Osteoblast (primary cell): ENCODE measurements at regions not wholly inside any gene's neighbourhood (a gene's known extent, or its start where the extent isn't known, plus 50 kb on each side); places are given as distances from the start of the nearest gene placed in this dataset.

Source experiments
- DNase-seq: peaks from one replicate; pipeline ENCODE4 v3.0.0; 2011; ENCODE audit warnings: low spot score, mixed read lengths; ENCODE audit not compliant: insufficient read length; ENCODE audit errors: missing footprints
- H2AFZ ChIP-seq: 2 replicates; pipeline ENCODE4 v1.6.0; 2011; ENCODE audit warnings: mild to moderate bottlenecking, low read length
- H3K27ac ChIP-seq: 2 replicates; pipeline ENCODE4 v1.5.1; 2011; ENCODE audit warnings: mild to moderate bottlenecking, low read depth, low read length, moderate library complexity
- H3K27me3 ChIP-seq: 2 replicates; pipeline ENCODE4 v1.6.0; 2012; ENCODE audit warnings: mild to moderate bottlenecking, control low read depth, inconsistent platforms, low read length, moderate library complexity; ENCODE audit not compliant: insufficient read depth
- H3K36me3 ChIP-seq: 2 replicates; pipeline ENCODE4 v1.5.1; 2011; ENCODE audit warnings: mild to moderate bottlenecking, low read length, control low read depth, moderate library complexity; ENCODE audit not compliant: insufficient read depth
- H3K4me1 ChIP-seq: 2 replicates; pipeline ENCODE4 v1.5.1; 2011; ENCODE audit warnings: mild to moderate bottlenecking, low read length, control low read depth, moderate library complexity; ENCODE audit not compliant: insufficient read depth
- H3K4me2 ChIP-seq: 2 replicates; pipeline ENCODE4 v1.6.0; 2011; ENCODE audit warnings: mild to moderate bottlenecking, low read length; ENCODE audit not compliant: insufficient read depth
- H3K4me3 ChIP-seq: fragments of 200-600 bp; sonication (generic); 3 replicates; pipeline ENCODE4 v1.5.1; 2012; ENCODE audit warnings: mild to moderate bottlenecking, low read length, inconsistent platforms; ENCODE audit not compliant: insufficient read depth
- H3K79me2 ChIP-seq: 2 replicates; pipeline ENCODE4 v1.6.0; 2012; ENCODE audit warnings: mild to moderate bottlenecking, low read length, control low read depth, inconsistent platforms; ENCODE audit not compliant: insufficient read depth
- H3K9me3 ChIP-seq: 2 replicates; pipeline ENCODE4 v1.5.1; 2011; ENCODE audit warnings: low read depth, low read length, control low read depth
- H4K20me1 ChIP-seq: 2 replicates; pipeline ENCODE4 v1.6.0; 2012; ENCODE audit warnings: mild to moderate bottlenecking, low read length, control low read depth; ENCODE audit not compliant: insufficient read depth
- TF ChIP-seq, protein P1 (sequence below): IDR thresholded peaks from 2 replicates; pipeline ENCODE4 v1.5.1; 2011; ENCODE audit warnings: mild to moderate bottlenecking, low read depth, low read length, moderate library complexity; ENCODE audit errors: extremely low read depth

DNA sequence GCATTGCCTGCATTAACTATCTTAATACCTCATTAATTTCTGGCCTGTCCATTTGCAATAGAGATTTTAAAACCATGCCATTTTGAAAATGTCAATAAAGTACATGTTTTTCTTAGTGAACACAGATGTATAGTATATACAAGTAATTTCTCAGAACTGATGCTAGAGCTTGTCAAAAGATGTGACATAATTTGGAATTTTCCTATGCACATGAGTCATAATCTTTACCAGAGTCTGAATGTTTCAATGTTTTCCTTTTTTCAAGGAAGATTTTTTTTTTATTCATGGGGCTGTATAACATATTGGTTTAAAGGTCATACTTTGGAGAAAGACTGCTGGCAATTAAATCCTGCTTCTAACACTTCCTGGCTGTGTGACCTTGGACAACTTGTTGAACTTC, 1347.5 kb upstream of the ADGRB3 start:
- no peak overlapping the region for H3K4me2 ChIP-seq
- no peak overlapping the region for H3K4me3 ChIP-seq
- no peak overlapping the region for H3K27ac ChIP-seq
- H2AFZ ChIP-seq = no peak overlapping the region
- no peaks in the 10 kb centered on the region for H3K27me3 ChIP-seq
- no peaks in the 10 kb centered on the region for H4K20me1 ChIP-seq
- H3K4me1 ChIP-seq = no peaks in the 10 kb centered on the region
- no peaks in the 10 kb centered on the region for H3K9me3 ChIP-seq
- DNase-seq = no peak
- H3K79me2 ChIP-seq = no peaks in the 10 kb centered on the region
- no peaks in the 10 kb centered on the region for H3K36me3 ChIP-seq
- TF ChIP-seq, protein P1, sequence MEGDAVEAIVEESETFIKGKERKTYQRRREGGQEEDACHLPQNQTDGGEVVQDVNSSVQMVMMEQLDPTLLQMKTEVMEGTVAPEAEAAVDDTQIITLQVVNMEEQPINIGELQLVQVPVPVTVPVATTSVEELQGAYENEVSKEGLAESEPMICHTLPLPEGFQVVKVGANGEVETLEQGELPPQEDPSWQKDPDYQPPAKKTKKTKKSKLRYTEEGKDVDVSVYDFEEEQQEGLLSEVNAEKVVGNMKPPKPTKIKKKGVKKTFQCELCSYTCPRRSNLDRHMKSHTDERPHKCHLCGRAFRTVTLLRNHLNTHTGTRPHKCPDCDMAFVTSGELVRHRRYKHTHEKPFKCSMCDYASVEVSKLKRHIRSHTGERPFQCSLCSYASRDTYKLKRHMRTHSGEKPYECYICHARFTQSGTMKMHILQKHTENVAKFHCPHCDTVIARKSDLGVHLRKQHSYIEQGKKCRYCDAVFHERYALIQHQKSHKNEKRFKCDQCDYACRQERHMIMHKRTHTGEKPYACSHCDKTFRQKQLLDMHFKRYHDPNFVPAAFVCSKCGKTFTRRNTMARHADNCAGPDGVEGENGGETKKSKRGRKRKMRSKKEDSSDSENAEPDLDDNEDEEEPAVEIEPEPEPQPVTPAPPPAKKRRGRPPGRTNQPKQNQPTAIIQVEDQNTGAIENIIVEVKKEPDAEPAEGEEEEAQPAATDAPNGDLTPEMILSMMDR = no peak

DNA sequence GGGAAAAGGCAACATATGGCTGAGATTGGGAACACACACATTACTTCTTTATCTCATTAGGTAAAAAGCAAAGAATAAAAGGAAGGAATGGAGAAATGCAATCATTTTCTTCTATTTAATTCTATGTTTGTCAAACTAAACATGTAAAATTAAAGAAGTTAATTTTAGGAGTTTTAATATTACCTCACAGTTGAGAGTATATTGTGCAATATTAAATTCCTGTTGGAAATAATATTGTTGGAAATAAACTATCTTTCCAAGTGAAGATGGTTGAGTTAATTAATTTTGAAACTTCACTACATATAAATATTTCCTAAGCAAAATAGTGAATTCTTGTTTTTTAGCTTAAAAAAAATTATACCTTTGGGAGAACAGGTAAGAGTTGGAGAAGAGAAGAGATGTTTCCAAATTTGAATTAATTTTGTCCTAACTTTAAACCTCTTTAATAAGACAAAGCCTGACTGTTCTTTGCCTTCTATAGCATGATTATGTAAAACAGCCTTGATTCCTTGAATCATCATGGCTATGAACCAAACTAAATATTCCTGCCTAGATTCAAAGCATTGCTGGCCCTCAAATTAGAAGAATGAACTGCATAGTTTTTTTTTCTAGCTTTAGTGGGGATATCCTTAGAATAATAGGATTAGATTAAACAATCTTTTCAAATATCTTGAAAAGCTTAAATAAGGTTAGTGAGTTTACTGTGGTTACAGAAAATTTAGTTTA, 1349.1 kb upstream of the ADGRB3 start:
- H4K20me1 ChIP-seq = no peaks in the 10 kb centered on the region
- H3K27ac ChIP-seq = no peak overlapping the region
- DNase-seq = no peak
- no peaks in the 10 kb centered on the region for H3K79me2 ChIP-seq
- H3K4me3 ChIP-seq = no peak overlapping the region
- H3K27me3 ChIP-seq = no peaks in the 10 kb centered on the region
- H3K9me3 ChIP-seq = no peaks in the 10 kb centered on the region
- H3K36me3 ChIP-seq = no peaks in the 10 kb centered on the region
- H2AFZ ChIP-seq = no peak overlapping the region
- no peak overlapping the region for H3K4me2 ChIP-seq
- H3K4me1 ChIP-seq = no peaks in the 10 kb centered on the region
- TF ChIP-seq, protein P1 = no peak

DNA sequence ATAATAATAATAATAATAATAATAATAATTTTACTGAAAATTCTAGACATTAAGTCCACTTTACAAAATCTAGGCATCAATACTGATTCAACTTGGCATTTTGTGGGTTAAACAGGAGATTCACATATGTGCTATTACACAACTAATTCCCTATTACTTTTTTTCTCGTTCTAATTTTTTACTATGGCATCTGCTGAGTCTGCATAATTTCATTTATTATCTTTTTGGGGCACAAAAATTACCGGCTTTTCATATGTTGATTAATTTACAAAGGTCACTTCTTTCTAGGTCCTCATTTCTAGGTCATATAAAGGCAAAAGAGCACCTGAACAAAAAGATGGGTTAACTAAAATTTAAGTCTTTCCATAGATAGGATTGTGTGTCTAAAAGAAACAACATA, 1357.8 kb upstream of the ADGRB3 start:
- no peak for DNase-seq
- Histone ChIP-seq H3K4me2 (no peak overlapping the region), H3K4me1 (no peaks in the 10 kb centered on the region), H3K79me2 (no peaks in the 10 kb centered on the region), H4K20me1 (no peaks in the 10 kb centered on the region), H3K9me3 (no peaks in the 10 kb centered on the region), H3K27me3 (no peaks in the 10 kb centered on the region), H3K36me3 (no peaks in the 10 kb centered on the region), H2AFZ (no peak overlapping the region), H3K27ac (no peak overlapping the region), H3K4me3 (no peak overlapping the region)
- TF ChIP-seq, protein P1 = no peak

DNA sequence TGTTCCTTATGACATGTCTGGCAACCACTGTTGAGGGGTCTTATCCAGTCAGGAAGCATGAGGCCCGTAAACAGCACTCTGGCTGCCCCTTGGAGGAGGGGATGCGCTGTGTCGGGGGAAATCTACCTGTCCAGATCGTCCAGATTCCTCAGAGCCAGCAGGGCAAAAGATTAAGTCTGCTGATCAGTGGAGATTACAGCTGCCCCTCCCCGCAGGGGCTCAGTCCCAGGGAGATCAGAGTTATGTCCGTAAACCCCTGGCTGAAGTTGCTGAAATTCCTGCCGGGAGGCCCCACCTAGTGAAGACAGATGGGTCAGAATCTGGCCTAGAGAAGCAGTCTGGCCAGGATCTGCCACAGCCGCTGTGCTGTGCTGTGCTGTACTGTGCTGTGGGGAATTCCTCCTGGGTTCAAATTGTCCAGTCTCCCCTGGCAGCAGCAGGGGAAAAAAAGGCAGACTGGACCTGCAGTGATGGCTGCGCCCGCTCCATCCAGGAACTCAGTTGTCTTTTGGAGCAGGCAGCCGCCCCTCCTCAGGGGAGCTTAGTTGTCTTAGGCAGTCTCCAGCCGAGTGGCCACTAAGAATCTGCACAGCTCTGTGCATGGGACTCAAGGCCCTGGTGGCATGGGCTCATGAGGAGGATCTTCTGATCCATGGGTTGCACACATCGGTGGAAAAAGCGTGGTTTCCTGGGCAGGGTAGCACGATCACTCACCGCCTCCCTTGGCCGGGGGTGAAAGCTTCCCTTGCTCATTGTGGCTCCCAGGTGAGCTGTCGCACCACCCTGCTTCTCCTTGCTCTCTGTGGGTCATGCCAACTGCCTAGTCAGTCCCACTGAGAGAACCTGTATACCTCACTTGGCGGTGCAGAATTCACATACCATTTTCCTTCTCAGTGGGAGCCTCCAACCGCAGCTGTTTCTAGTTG, 1368.8 kb upstream of the ADGRB3 start:
- H3K4me3 ChIP-seq = no peak overlapping the region
- H3K27ac ChIP-seq = no peak overlapping the region
- no peaks in the 10 kb centered on the region for H3K4me1 ChIP-seq
- no peaks in the 10 kb centered on the region for H3K9me3 ChIP-seq
- no peak overlapping the region for H2AFZ ChIP-seq
- H4K20me1 ChIP-seq = no peaks in the 10 kb centered on the region
- TF ChIP-seq, protein P1 = no peak
- H3K4me2 ChIP-seq = no peak overlapping the region
- no peaks in the 10 kb centered on the region for H3K79me2 ChIP-seq
- H3K27me3 ChIP-seq = no peaks in the 10 kb centered on the region
- no peak for DNase-seq
- H3K36me3 ChIP-seq = no peaks in the 10 kb centered on the region
